Gastroesophageal sphincter (tissue), 3 donors: ENCODE measurements at regions not wholly inside any gene's neighbourhood (a gene's known extent, or its start where the extent isn't known, plus 50 kb on each side); places are given as distances from the start of the nearest gene placed in this dataset.

Experiments used
- CTCF ChIP-seq, 4 experiments: fragments of 200-600 bp in 2 of 4; fragments of 450-650 bp in 2 of 4; sonication (generic) in 1 of 4; IDR thresholded peaks; one replicate each; pipeline ENCODE4 v1.5.1; 2017 to 2019; ENCODE audit warnings: antibody characterized with exemption in 4 of 4, mild to moderate bottlenecking in 2 of 4, moderate library complexity in 2 of 4
- EP300 ChIP-seq: sonication (generic); formaldehyde crosslinking; IDR thresholded peaks from one replicate; pipeline ENCODE4 v1.6.1; 2017; ENCODE audit warnings: antibody characterized with exemption, mild to moderate bottlenecking
- POLR2A ChIP-seq, 2 donors: fragments of 450-650 bp; IDR thresholded peaks; one replicate each; pipeline ENCODE4 v1.6.1; 2017; ENCODE audit warnings: antibody characterized with exemption in 2 of 2, mild to moderate bottlenecking in 2 of 2, moderate library complexity in 1 of 2

GRCh38 chrX:39331082-39331704 is 529.9 kb downstream of the MID1IP1 start:
- TF ChIP-seq CTCF (IDR thresholded peaks at IDR 0.05) = no peak
- TF ChIP-seq EP300 = no peak
- no peak for TF ChIP-seq POLR2A (IDR thresholded peaks at IDR 0.05)
